GM12878 (cell line): ENCODE measurements at regions not wholly inside any gene's neighbourhood (a gene's known extent, or its start where the extent isn't known, plus 50 kb on each side); places are given as distances from the start of the nearest gene placed in this dataset.

Experiments used
- ATAC-seq: fragments of 200-7000 bp; cut with Tn5 transposase; 3 replicates; pipeline ENCODE4 v1.9.1; 2020; ENCODE audit warnings: mild to moderate bottlenecking, moderate library complexity
- BruUV-seq: library from RNA; stranded (reverse); fragments of 400-500 nt; replicated peaks from 2 replicates; lab custom pipeline; 2021; lab: Mats Ljungman, UMichigan
- CTCF ChIA-PET: fragments of 300-600 bp; sonication (Branson Sonifier 250); formaldehyde crosslinking; extraction: SDS; loops from one replicate; lab custom pipeline; 2021; ENCODE audit warnings: inconsistent platforms; lab: Yijun Ruan, JAX
- POLR2A ChIA-PET: fragments of 350-600 bp; formaldehyde crosslinking; extraction: SDS; loops from one replicate; lab custom pipeline; 2021; ENCODE audit warnings: inconsistent platforms; lab: Charles Lee
- RAD21 ChIA-PET: fragments of 300-600 bp; sonication (Branson Sonifier 250); formaldehyde crosslinking; loops from one replicate; lab custom pipeline; 2023; ENCODE audit warnings: antibody characterized with exemption; ENCODE audit not compliant: unreplicated experiment; lab: Charles Lee
- SMC1A ChIA-PET: fragments of 300-600 bp; sonication (Branson Sonifier 250); formaldehyde crosslinking; loops from one replicate; lab custom pipeline; 2023; ENCODE audit not compliant: unreplicated experiment, uncharacterized antibody; lab: Charles Lee
- DNase-seq: peaks from one replicate; pipeline ENCODE4 v3.0.0-alpha.2; 2011; ENCODE audit warnings: low read depth, low spot score
- FAIRE-seq: peaks from 3 replicates; lab custom pipeline; 2011; peaks lifted over from hg19 to GRCh38; lab: Jason Lieb, UNC
- H2AFZ ChIP-seq: 2 replicates; pipeline ENCODE4 v1.6.0; 2011; ENCODE audit warnings: low read depth, low read length, control low read depth; ENCODE audit not compliant: control insufficient read depth
- H3K27ac ChIP-seq: 2 replicates; pipeline ENCODE4 v1.5.1; 2011; ENCODE audit warnings: control low read depth; ENCODE audit not compliant: control insufficient read depth, insufficient read depth
- H3K27me3 ChIP-seq, 2 experiments: replicated peaks in 1 of 2; 2 replicates each; pipeline versions ENCODE4 v1.6.0 to v1.6.1; 2011; ENCODE audit warnings: low read length in 1 of 2; ENCODE audit not compliant: control insufficient read depth in 2 of 2, insufficient read depth in 2 of 2
- H3K36me3 ChIP-seq, 2 experiments: 2 replicates each; pipeline ENCODE4 v1.5.1; 2011; ENCODE audit warnings: low read length in 1 of 2; ENCODE audit not compliant: control insufficient read depth in 2 of 2, insufficient read depth in 2 of 2
- H3K4me1 ChIP-seq: 2 replicates; pipeline ENCODE4 v1.6.1; 2011; ENCODE audit warnings: mild to moderate bottlenecking, low read length, moderate library complexity, mixed read lengths; ENCODE audit not compliant: control insufficient read depth, insufficient read depth
- H3K4me2 ChIP-seq: 2 replicates; pipeline ENCODE4 v1.6.0; 2011; ENCODE audit warnings: control low read depth; ENCODE audit not compliant: control insufficient read depth, insufficient read depth
- H3K4me3 ChIP-seq: fragments of 200-600 bp; sonication (generic); 2 replicates; pipeline ENCODE4 v1.5.1; 2016
- H3K79me2 ChIP-seq: 2 replicates; pipeline ENCODE4 v1.6.0; 2011; ENCODE audit warnings: low read length; ENCODE audit not compliant: control insufficient read depth, insufficient read depth
- H3K9ac ChIP-seq: 2 replicates; pipeline ENCODE4 v1.8.0; 2011; ENCODE audit warnings: low read length, control low read depth, mixed read lengths; ENCODE audit not compliant: control insufficient read depth, insufficient read depth
- H3K9me3 ChIP-seq: replicated peaks from 3 replicates; pipeline ENCODE4 v1.5.1; 2011; ENCODE audit warnings: mild to moderate bottlenecking, low read length; ENCODE audit not compliant: control insufficient read depth, insufficient read depth
- H4K20me1 ChIP-seq: 2 replicates; pipeline ENCODE4 v1.6.0; 2011; ENCODE audit not compliant: control insufficient read depth, insufficient read depth
- BHLHE40 ChIP-seq, 2 experiments: fragments of 450-650 bp in 1 of 2; IDR thresholded peaks; 2 replicates each; pipeline ENCODE4 v1.6.1; 2011 to 2017; ENCODE audit warnings: low read depth in 2 of 2, borderline replicate concordance in 1 of 2, improper control_type of control experiment in 1 of 2, low read length in 1 of 2, mild to moderate bottlenecking in 1 of 2
- CHD2 ChIP-seq: IDR thresholded peaks from 2 replicates; pipeline ENCODE4 v1.6.1; 2011; ENCODE audit warnings: low read depth, low read length, improper control_type of control experiment, borderline replicate concordance
- EGR1 ChIP-seq, 2 experiments: IDR thresholded peaks; 1 replicate in 1 of 2; 2 replicates in 1 of 2; pipeline ENCODE4 v1.6.1; 2011 to 2012; ENCODE audit warnings: low read depth in 2 of 2, low read length in 2 of 2, borderline replicate concordance in 1 of 2, mild to moderate bottlenecking in 1 of 2, moderate library complexity in 1 of 2
- ELK1 ChIP-seq: IDR thresholded peaks from 2 replicates; pipeline ENCODE4 v1.6.1; 2012; ENCODE audit warnings: low read depth, low read length, improper control_type of control experiment
- GATAD2B ChIP-seq: fragments of 450-650 bp; conservative IDR thresholded peaks from 2 replicates; pipeline ENCODE4 v1.6.1; 2017; ENCODE audit warnings: low read depth, mild to moderate bottlenecking, moderate library complexity
- HSF1 ChIP-seq: fragments of 150-350 bp; IDR thresholded peaks from 2 replicates; pipeline ENCODE4 v1.6.1; 2014; ENCODE audit warnings: mild to moderate bottlenecking, low read depth, low read length
- IRF3 ChIP-seq: fragments of 450-650 bp; IDR thresholded peaks from 2 replicates; pipeline ENCODE4 v1.6.1; 2014; ENCODE audit warnings: mild to moderate bottlenecking
- JUND ChIP-seq: IDR thresholded peaks from 2 replicates; pipeline ENCODE4 v1.6.1; 2012; ENCODE audit warnings: low read depth, mild to moderate bottlenecking, low read length, improper control_type of control experiment, moderate library complexity
- MXI1 ChIP-seq: fragments of 150-350 bp; IDR thresholded peaks from 2 replicates; pipeline ENCODE4 v1.6.1; 2011; ENCODE audit warnings: low read depth, mild to moderate bottlenecking, inconsistent platforms, low read length, improper control_type of control experiment
- NRF1 ChIP-seq: conservative IDR thresholded peaks from 2 replicates; pipeline ENCODE4 v1.6.1; 2011; ENCODE audit warnings: mild to moderate bottlenecking, low read depth, low read length, improper control_type of control experiment
- PKNOX1 ChIP-seq: fragments of 450-650 bp; IDR thresholded peaks from 2 replicates; pipeline ENCODE4 v1.6.1; 2016; ENCODE audit warnings: mild to moderate bottlenecking
- SP1 ChIP-seq: IDR thresholded peaks from one replicate; pipeline ENCODE4 v1.6.1; 2011; ENCODE audit warnings: low read depth, low read length
- SPI1 ChIP-seq: IDR thresholded peaks from 2 replicates; pipeline ENCODE4 v1.6.1; 2011; ENCODE audit warnings: low read depth, mild to moderate bottlenecking, low read length, moderate library complexity, borderline replicate concordance; ENCODE audit not compliant: insufficient read depth
- TAF1 ChIP-seq: IDR thresholded peaks from 2 replicates; pipeline ENCODE4 v1.6.1; 2011; ENCODE audit warnings: mild to moderate bottlenecking, low read depth, low read length, borderline replicate concordance
- YY1 ChIP-seq: IDR thresholded peaks from 2 replicates; pipeline ENCODE4 v1.6.1; 2011; ENCODE audit warnings: low read depth, mild to moderate bottlenecking, low read length
- ZNF207 ChIP-seq: fragments of 450-650 bp; IDR thresholded peaks from 2 replicates; pipeline ENCODE4 v1.6.1; 2014; ENCODE audit warnings: antibody characterized with exemption, mild to moderate bottlenecking, borderline replicate concordance
- WGBS: methylation state at CpG from one replicate; pipeline ENCODE4 v1.1.6; 2016; ENCODE audit warnings: low lambda C conversion rate; ENCODE audit not compliant: insufficient replicate concordance, insufficient coverage; ENCODE audit errors: missing lambda C conversion rate; 5-methylcytosine and 5-hydroxymethylcytosine counted together
- in situ Hi-C: fragments of 300-500 bp; cut with MboI; formaldehyde crosslinking; loops from 9 replicates; pipeline ENCODE4 v1.14.3; 2018; ENCODE audit warnings: mixed read lengths
- intact Hi-C: fragments of 100-400 bp; cut with micrococcal nuclease; formaldehyde crosslinking; loops from one replicate; pipeline ENCODE4 v1.14.2; 2022; ENCODE audit not compliant: unreplicated experiment

- peak; percentile 28 for ATAC-seq
- no peak overlapping the region; the same call in 1 of the 2 replicates for H3K4me3 ChIP-seq
These were observed 162.0 kb downstream of the C9orf50 start for GRCh38 chr9:129458663-129459546.

More at GRCh38 chr9:129458663-129459546, 162.0 kb downstream of the C9orf50 start:
- ChIA-PET POLR2A (interaction anchor here (0.5 to 1.9 kb wide), 11 partner anchors 30 to 320 kb away, joined by 3 to 6 read pairs (median 3); no protein-coding TSS in a partner anchor), SMC1A (interaction anchor here (0.7 to 3.0 kb wide), 12 partner anchors 17 to 319 kb away, joined by 3 to 9 read pairs (median 4); no protein-coding TSS in a partner anchor), RAD21 (interaction anchor here (0.7 to 3.0 kb wide), 12 partner anchors 25 to 378 kb away, joined by 3 to 19 read pairs (median 4); partner anchors contain the start of gene DOLPP1), CTCF (interaction anchor here (0.7 to 3.0 kb wide), 9 partner anchors 17 to 421 kb away, joined by 3 to 16 read pairs (median 4); no protein-coding TSS in a partner anchor)
- peaks cover 26% of the 10 kb centered on the region for H3K4me1 ChIP-seq
- H3K9me3 ChIP-seq, result no peaks in the 10 kb centered on the region
- H4K20me1 ChIP-seq, result no peaks in the 10 kb centered on the region
- intact Hi-C loops, result loop anchor here (2.0 kb wide), 1 partner anchor 318 kb away; no protein-coding TSS in a partner anchor
- no peaks in the 10 kb centered on the region for H3K79me2 ChIP-seq
- in situ Hi-C loops, result no loop called here
- no peaks in the 10 kb centered on the region for H3K27me3 ChIP-seq
- no TSS peak for BruUV-seq
- no peak for DNase-seq
- H3K36me3 ChIP-seq, result no peaks in the 10 kb centered on the region
- FAIRE-seq, result no peak
- peak overlapping the region; percentile 47 for H2AFZ ChIP-seq
- no peak overlapping the region for H3K27ac ChIP-seq
- H3K4me2 ChIP-seq, result peak overlapping the region; percentile 82; the same call in 1 of the 2 replicates
- H3K9ac ChIP-seq, result no peak overlapping the region
- TF ChIP-seq YY1, result peak; percentile 33; the same call in 1 of the 2 replicates
- no peak for TF ChIP-seq JUND
- TF ChIP-seq MXI1, result no peak
- no peak for TF ChIP-seq SP1
- no peak for TF ChIP-seq ELK1
- no peak for TF ChIP-seq PKNOX1
- TF ChIP-seq ZNF207, result no peak
- TF ChIP-seq CHD2, result 0 out of 2 replicates have a peak, but pooled peaks have one; percentile 45
- peak; percentile 37; the same call in 1 of the 2 replicates for TF ChIP-seq GATAD2B
- no peak for TF ChIP-seq IRF3
- TF ChIP-seq NRF1, result no peak
- TF ChIP-seq BHLHE40 (IDR thresholded peaks at IDR 0.05; ENCODE audit: borderline replicate concordance in 1 of 2, low read depth in 2 of 2, low read length in 1 of 2), result no peak
- no peak for TF ChIP-seq HSF1
- no peak for TF ChIP-seq TAF1
- TF ChIP-seq SPI1, result peak; percentile 24; the same call in 1 of the 2 replicates
- no peak for TF ChIP-seq EGR1 (IDR thresholded peaks at IDR 0.05; ENCODE audit: borderline replicate concordance in 1 of 2, low read depth in 2 of 2, low read length in 2 of 2)
- 11% methylated on average over 29 of the region's 29 CpGs for WGBS
